ENCODE measurements at regions not wholly inside any gene's neighbourhood (a gene's known extent, or its start where the extent isn't known, plus 50 kb on each side); places are given as distances from the start of the nearest gene placed in this dataset.

DNA sequence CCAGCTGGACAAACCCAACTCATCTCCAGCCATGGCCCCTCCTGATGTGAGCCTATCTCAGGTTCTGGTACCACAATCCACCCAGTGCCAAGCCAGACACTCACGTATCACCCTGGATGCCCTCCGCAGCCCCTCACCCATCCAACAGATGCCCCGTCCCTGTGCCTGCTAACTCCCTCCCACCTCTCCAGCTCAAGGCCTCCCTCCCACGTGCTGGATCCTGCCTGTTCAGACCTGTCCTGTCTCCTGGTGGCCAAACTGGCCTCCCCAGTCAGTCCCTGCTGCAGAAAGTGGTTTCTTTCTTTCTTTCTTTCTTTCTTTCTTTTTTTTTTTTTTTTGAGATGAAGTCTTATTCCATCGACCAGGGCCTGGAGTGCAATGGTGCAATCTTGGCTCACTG, 86.2 kb downstream of the RRM2 start:
- Histone ChIP-seq H3K36me3 (ENCODE audit: control insufficient read depth in 3 of 3, insufficient read depth in 2 of 3, low read depth in 1 of 3, low read length in 3 of 3) (no peaks in the 10 kb centered on the region), H3K27me3 (ENCODE audit: control insufficient read depth in 3 of 3, insufficient read depth in 3 of 3, low read length in 3 of 3) (no peaks in the 10 kb centered on the region), H3K9me3 (ENCODE audit: control insufficient read depth in 2 of 2, insufficient read depth in 1 of 2, low read depth in 1 of 2, low read length in 1 of 2) (no peaks in the 10 kb centered on the region), H3K27ac (ENCODE audit: low read depth in 1 of 3, low read length in 2 of 3) (no peak overlapping the region), H3K4me1 (ENCODE audit: control insufficient read depth in 3 of 3, insufficient read depth in 2 of 3, low read depth in 1 of 3, low read length in 2 of 3) (no peaks in the 10 kb centered on the region), H3K4me3 (ENCODE audit: low read depth in 1 of 3, low read length in 3 of 3) (no peak overlapping the region)
- WGBS, 3 donors: 90 to 96% (median 93%) methylated on average over 5 of the region's 5 CpGs
- DNase-seq (no peak), FAIRE-seq (no peak)

DNA sequence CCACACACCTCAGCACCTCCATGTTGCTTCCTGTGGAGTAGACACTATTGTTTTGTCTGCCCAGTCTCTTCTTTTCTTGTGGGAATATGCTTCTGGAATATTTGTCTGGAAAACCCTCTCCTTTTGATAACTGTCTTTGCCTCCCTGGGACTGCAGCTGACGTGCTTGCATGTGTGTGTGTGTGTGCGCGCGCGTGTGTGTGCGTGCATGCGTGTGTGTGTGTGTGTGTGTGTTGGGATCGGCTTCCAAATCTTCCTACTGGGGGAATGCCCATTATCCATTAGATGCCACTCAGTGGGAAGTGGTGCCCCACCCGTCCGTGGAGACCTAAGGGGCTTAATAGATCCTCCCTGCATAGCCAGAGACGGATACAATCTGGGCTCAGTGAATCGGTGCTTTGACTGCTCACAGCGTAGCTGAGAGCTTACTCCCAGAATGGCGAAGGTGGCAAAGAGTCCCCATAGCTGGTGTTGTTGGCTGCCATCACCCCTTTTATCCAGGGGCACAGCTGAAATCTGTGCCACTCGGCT, 86.9 kb downstream of the RRM2 start:
- no peak overlapping the region for H3K27ac ChIP-seq (ENCODE audit: low read depth in 1 of 3, low read length in 2 of 3)
- no peak overlapping the region for H3K4me3 ChIP-seq (ENCODE audit: low read depth in 1 of 3, low read length in 3 of 3)
- no peaks in the 10 kb centered on the region for H3K4me1 ChIP-seq (ENCODE audit: control insufficient read depth in 3 of 3, insufficient read depth in 2 of 3, low read depth in 1 of 3, low read length in 2 of 3)
- H3K9me3 ChIP-seq (ENCODE audit: control insufficient read depth in 2 of 2, insufficient read depth in 1 of 2, low read depth in 1 of 2, low read length in 1 of 2): no peaks in the 10 kb centered on the region
- no peak for FAIRE-seq
- no peaks in the 10 kb centered on the region for H3K36me3 ChIP-seq (ENCODE audit: control insufficient read depth in 3 of 3, insufficient read depth in 2 of 3, low read depth in 1 of 3, low read length in 3 of 3)
- 90 to 92% (median 92%) methylated on average over 15 of the region's 15 CpGs for WGBS, 3 donors
- no peaks in the 10 kb centered on the region for H3K27me3 ChIP-seq (ENCODE audit: control insufficient read depth in 3 of 3, insufficient read depth in 3 of 3, low read length in 3 of 3)
- no peak for DNase-seq

GRCh38 chr2:10210336-10210735, 87.8 kb downstream of the RRM2 start:
- FAIRE-seq (no peak), DNase-seq (no peak)
- no peak overlapping the region for H3K4me3 ChIP-seq (ENCODE audit: low read depth in 1 of 3, low read length in 3 of 3)
- H3K27me3 ChIP-seq (ENCODE audit: control insufficient read depth in 3 of 3, insufficient read depth in 3 of 3, low read length in 3 of 3): no peaks in the 10 kb centered on the region
- H3K36me3 ChIP-seq (ENCODE audit: control insufficient read depth in 3 of 3, insufficient read depth in 2 of 3, low read depth in 1 of 3, low read length in 3 of 3): no peaks in the 10 kb centered on the region
- H3K9me3 ChIP-seq (ENCODE audit: control insufficient read depth in 2 of 2, insufficient read depth in 1 of 2, low read depth in 1 of 2, low read length in 1 of 2): no peaks in the 10 kb centered on the region
- H3K27ac ChIP-seq (ENCODE audit: low read depth in 1 of 3, low read length in 2 of 3): no peak overlapping the region
- no peaks in the 10 kb centered on the region for H3K4me1 ChIP-seq (ENCODE audit: control insufficient read depth in 3 of 3, insufficient read depth in 2 of 3, low read depth in 1 of 3, low read length in 2 of 3)
- WGBS, 3 donors: 90 to 100% (median 98%) methylated on average over 6 of the region's 6 CpGs

DNA sequence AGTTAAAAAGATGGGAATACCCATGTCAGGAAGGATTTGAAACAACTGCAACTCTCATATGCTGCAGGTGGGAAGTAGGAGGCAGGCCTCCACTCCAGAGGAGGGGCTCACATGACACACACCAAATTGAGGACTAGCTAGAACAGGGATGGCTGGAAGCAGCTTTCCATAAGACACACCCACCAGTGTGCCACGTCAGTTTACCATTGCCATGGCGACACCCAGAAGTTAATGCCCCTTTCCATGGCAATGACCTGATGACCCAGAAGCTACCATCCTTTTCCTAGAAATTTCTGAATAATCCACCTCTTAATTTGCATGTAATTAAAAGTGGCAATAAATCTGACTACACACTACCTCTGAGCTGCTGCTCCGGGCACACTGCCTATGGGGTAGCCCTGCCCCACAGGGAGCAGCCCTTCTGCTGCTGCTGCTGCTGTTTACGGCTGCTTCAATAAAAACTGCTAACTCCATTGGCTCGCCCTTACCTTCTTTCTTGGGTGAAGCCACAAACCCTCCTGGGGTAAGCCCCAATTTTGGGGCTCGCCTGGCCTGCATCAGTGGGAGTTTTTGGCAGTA, 89.4 kb downstream of the RRM2 start:
- WGBS, 3 donors: 78 to 88% (median 85%) methylated on average over 6 of the region's 6 CpGs
- Histone ChIP-seq H3K9me3 (ENCODE audit: control insufficient read depth in 2 of 2, insufficient read depth in 1 of 2, low read depth in 1 of 2, low read length in 1 of 2) (no peaks in the 10 kb centered on the region), H3K27ac (ENCODE audit: low read depth in 1 of 3, low read length in 2 of 3) (no peak overlapping the region), H3K27me3 (ENCODE audit: control insufficient read depth in 3 of 3, insufficient read depth in 3 of 3, low read length in 3 of 3) (no peaks in the 10 kb centered on the region), H3K36me3 (ENCODE audit: control insufficient read depth in 3 of 3, insufficient read depth in 2 of 3, low read depth in 1 of 3, low read length in 3 of 3) (no peaks in the 10 kb centered on the region), H3K4me1 (ENCODE audit: control insufficient read depth in 3 of 3, insufficient read depth in 2 of 3, low read depth in 1 of 3, low read length in 2 of 3) (no peaks in the 10 kb centered on the region), H3K4me3 (ENCODE audit: low read depth in 1 of 3, low read length in 3 of 3) (no peak overlapping the region)
- FAIRE-seq (no peak), DNase-seq (no peak)

DNA sequence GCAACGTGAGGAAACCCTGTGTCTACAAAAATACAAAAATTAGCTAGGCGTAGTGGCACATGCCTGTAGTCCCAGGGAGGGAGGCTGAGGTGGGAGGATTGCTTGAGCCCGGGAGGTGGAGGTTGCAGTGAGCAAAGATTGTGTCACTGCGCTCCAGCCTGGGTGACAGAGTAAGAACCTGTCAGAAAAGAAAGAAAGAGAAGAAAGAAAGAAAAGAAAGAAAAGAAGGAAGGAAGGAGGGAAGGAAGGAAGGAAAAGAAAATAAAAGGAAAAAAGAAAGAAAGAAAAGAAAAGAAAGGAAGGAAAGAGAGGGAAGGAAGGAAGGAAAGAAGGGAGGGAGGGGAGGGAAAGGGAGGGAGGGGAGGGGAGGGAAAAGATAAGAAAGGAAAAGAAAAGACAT, 89.9 kb upstream of the HPCAL1 start:
- WGBS, 3 donors: 85 to 90% (median 90%) methylated on average over 4 of the region's 4 CpGs
- Histone ChIP-seq H3K36me3 (ENCODE audit: control insufficient read depth in 3 of 3, insufficient read depth in 2 of 3, low read depth in 1 of 3, low read length in 3 of 3) (no peaks in the 10 kb centered on the region), H3K4me1 (ENCODE audit: control insufficient read depth in 3 of 3, insufficient read depth in 2 of 3, low read depth in 1 of 3, low read length in 2 of 3) (no peaks in the 10 kb centered on the region), H3K4me3 (ENCODE audit: low read depth in 1 of 3, low read length in 3 of 3) (no peak overlapping the region), H3K27me3 (ENCODE audit: control insufficient read depth in 3 of 3, insufficient read depth in 3 of 3, low read length in 3 of 3) (no peaks in the 10 kb centered on the region), H3K27ac (ENCODE audit: low read depth in 1 of 3, low read length in 2 of 3) (no peak overlapping the region), H3K9me3 (ENCODE audit: control insufficient read depth in 2 of 2, insufficient read depth in 1 of 2, low read depth in 1 of 2, low read length in 1 of 2) (no peaks in the 10 kb centered on the region)
- DNase-seq (no peak), FAIRE-seq (no peak)

DNA sequence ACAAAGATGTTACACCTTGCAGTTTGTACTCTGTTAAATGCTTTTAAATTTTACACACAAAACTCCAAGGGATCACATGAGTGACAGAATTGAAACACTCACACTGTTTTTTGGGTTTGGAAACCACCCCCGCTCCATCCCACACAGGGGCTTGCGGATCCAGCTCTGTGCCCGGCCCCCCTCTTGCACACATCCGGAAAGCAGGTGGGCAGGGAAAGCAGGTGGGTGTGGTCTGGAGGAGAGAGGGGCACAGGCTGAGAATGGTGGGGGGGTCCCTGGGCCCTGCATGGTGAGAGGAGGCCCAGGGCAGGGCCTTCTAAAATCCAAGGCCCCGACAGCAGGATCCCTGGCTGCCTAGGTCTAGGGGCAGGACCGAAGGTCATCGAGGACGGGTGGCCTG, 88.5 kb upstream of the HPCAL1 start:
- no peaks in the 10 kb centered on the region for H3K9me3 ChIP-seq (ENCODE audit: control insufficient read depth in 2 of 2, insufficient read depth in 1 of 2, low read depth in 1 of 2, low read length in 1 of 2)
- WGBS, 3 donors: 59 to 86% (median 68%) methylated on average over 8 of the region's 8 CpGs
- no peaks in the 10 kb centered on the region for H3K4me1 ChIP-seq (ENCODE audit: control insufficient read depth in 3 of 3, insufficient read depth in 2 of 3, low read depth in 1 of 3, low read length in 2 of 3)
- no peak for FAIRE-seq
- H3K27me3 ChIP-seq (ENCODE audit: control insufficient read depth in 3 of 3, insufficient read depth in 3 of 3, low read length in 3 of 3): no peaks in the 10 kb centered on the region
- DNase-seq: no peak
- H3K36me3 ChIP-seq (ENCODE audit: control insufficient read depth in 3 of 3, insufficient read depth in 2 of 3, low read depth in 1 of 3, low read length in 3 of 3): no peaks in the 10 kb centered on the region
- H3K27ac ChIP-seq (ENCODE audit: low read depth in 1 of 3, low read length in 2 of 3): no peak overlapping the region
- H3K4me3 ChIP-seq (ENCODE audit: low read depth in 1 of 3, low read length in 3 of 3): no peak overlapping the region

DNA sequence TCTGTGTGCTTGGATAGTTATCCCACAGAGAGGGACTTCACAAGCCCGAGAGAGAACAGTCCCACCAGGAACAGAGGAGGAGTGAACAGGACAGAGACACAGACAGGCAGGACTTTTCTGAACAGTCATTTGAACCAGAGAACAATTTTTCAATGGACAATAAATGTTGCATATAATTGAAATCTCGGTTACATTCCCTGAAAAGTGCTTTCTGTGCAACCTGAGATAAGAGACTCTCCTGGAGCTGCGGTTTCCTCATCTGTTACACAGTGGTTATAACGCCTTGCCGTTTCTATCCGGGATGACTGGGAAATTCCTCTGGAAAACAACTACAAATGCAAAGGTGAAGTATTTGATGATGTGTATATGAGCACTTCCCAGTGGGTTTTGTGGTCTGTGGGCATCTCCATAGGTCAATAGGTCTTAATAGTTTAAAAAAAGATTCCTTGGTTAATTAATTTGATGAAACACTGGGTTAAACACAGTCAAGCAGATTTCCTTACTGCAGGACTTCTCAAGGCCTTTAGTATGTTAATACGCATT, 87.2 kb upstream of the HPCAL1 start:
- DNase-seq (no peak), FAIRE-seq (no peak)
- WGBS, 3 donors: 90 to 93% (median 92%) methylated on average over 7 of the region's 7 CpGs

DNA sequence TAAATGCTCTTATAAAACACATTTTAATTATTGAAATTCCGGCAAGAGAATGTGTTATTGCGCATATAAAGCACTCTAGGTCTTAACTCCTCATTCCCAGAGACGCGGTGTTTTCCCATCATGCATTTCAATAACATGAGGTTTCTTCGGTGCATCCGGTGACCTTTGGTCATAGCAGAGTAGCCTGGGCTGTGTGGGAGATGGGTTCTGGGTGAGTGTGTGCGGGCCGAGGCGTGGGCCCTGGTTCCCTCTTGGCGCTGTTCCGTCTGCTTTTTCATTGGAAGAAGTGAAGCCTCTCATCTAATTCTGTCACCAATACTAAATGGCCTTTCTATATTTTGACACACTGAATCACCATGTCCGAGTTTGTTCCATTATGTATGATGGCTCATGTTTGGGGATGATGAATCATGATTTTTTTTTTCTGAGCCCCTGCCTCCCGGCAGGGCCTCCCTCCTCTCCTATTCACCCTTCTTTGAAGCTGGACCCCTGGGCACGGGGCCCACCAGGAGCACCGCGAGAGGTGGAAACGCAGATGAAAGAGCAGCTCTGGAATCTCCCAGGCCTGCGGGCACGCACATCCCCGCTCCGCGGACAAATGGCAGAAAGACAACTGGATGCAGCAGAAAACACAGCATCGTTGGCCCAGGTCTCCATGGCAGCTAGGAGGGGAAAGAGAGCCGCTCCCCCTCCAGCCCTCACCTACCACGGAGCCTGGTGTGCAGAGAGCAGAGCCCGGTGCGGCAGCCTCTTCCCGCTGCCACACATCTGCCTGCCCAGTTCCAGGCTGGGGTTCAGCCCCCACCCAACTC, 85.8 kb upstream of the HPCAL1 start:
- Histone ChIP-seq H3K36me3 (ENCODE audit: control insufficient read depth in 3 of 3, insufficient read depth in 2 of 3, low read depth in 1 of 3, low read length in 3 of 3) (no peaks in the 10 kb centered on the region), H3K27me3 (ENCODE audit: control insufficient read depth in 3 of 3, insufficient read depth in 3 of 3, low read length in 3 of 3) (no peaks in the 10 kb centered on the region), H3K4me3 (ENCODE audit: low read depth in 1 of 3, low read length in 3 of 3) (no peak overlapping the region), H3K27ac (ENCODE audit: low read depth in 1 of 3, low read length in 2 of 3) (no peak overlapping the region), H3K9me3 (ENCODE audit: control insufficient read depth in 2 of 2, insufficient read depth in 1 of 2, low read depth in 1 of 2, low read length in 1 of 2) (no peaks in the 10 kb centered on the region), H3K4me1 (ENCODE audit: control insufficient read depth in 3 of 3, insufficient read depth in 2 of 3, low read depth in 1 of 3, low read length in 2 of 3) (no peaks in the 10 kb centered on the region)
- no peak for FAIRE-seq
- WGBS, 3 donors: 86 to 93% (median 88%) methylated on average over 28 of the region's 28 CpGs
- no peak for DNase-seq

More for the DNA sequence above, 87.2 kb upstream of the HPCAL1 start:
- no peaks in the 10 kb centered on the region for H3K27me3 ChIP-seq (ENCODE audit: control insufficient read depth in 3 of 3, insufficient read depth in 3 of 3, low read length in 3 of 3)
- no peaks in the 10 kb centered on the region for H3K9me3 ChIP-seq (ENCODE audit: control insufficient read depth in 2 of 2, insufficient read depth in 1 of 2, low read depth in 1 of 2, low read length in 1 of 2)
- H3K4me3 ChIP-seq (ENCODE audit: low read depth in 1 of 3, low read length in 3 of 3): no peak overlapping the region
- H3K4me1 ChIP-seq (ENCODE audit: control insufficient read depth in 3 of 3, insufficient read depth in 2 of 3, low read depth in 1 of 3, low read length in 2 of 3): no peaks in the 10 kb centered on the region
- no peaks in the 10 kb centered on the region for H3K36me3 ChIP-seq (ENCODE audit: control insufficient read depth in 3 of 3, insufficient read depth in 2 of 3, low read depth in 1 of 3, low read length in 3 of 3)
- H3K27ac ChIP-seq (ENCODE audit: low read depth in 1 of 3, low read length in 2 of 3): no peak overlapping the region
